CD4-positive, alpha-beta T cell (primary cell): ENCODE measurements at regions not wholly inside any gene's neighbourhood (a gene's known extent, or its start where the extent isn't known, plus 50 kb on each side); places are given as distances from the start of the nearest gene placed in this dataset.

Experiments used
- ATAC-seq: fragments of 200-7000 bp; cut with Tn5 transposase; one replicate; pipeline ENCODE4 v1.10.0; 2022; ENCODE audit warnings: mild to moderate bottlenecking; ENCODE audit not compliant: poor library complexity
- CTCF ChIA-PET: fragments of 350-600 bp; sonication (Branson Sonifier 250); formaldehyde crosslinking; loops from one replicate; lab custom pipeline; 2021; ENCODE audit warnings: antibody characterized with exemption, inconsistent platforms; lab: Charles Lee
- POLR2A ChIA-PET: fragments of 350-600 bp; sonication (Branson Sonifier 250); formaldehyde crosslinking; loops from one replicate; lab custom pipeline; 2021; ENCODE audit warnings: antibody characterized with exemption, inconsistent platforms; lab: Charles Lee
- DNase-seq, 14 experiments: peaks; one replicate each; pipeline ENCODE4 v3.0.0-alpha.2; 2013 to 2020; ENCODE audit warnings: mixed read lengths in 2 of 14
- H3K27ac ChIP-seq, 2 donors: one replicate each; pipeline versions ENCODE4 v1.5.1 to v1.7.0; 2013; ENCODE audit warnings: low read length in 2 of 2, low read depth in 1 of 2, mild to moderate bottlenecking in 1 of 2
- H3K27me3 ChIP-seq, 2 experiments: 1 replicate in 1 of 2; 2 replicates in 1 of 2; pipeline versions ENCODE4 v1.6.1 to v1.7.0; 2013; ENCODE audit warnings: low read length in 2 of 2, control low read depth in 1 of 2, mild to moderate bottlenecking in 1 of 2, moderate library complexity in 1 of 2; ENCODE audit not compliant: insufficient read depth in 2 of 2, control insufficient read depth in 1 of 2
- H3K36me3 ChIP-seq: one replicate; pipeline ENCODE4 v1.6.1; 2013; ENCODE audit warnings: low read length, control low read depth; ENCODE audit not compliant: insufficient read depth
- H3K4me1 ChIP-seq: one replicate; pipeline ENCODE4 v1.6.1; 2013; ENCODE audit warnings: low read length, control low read depth; ENCODE audit not compliant: insufficient read depth
- H3K4me3 ChIP-seq: one replicate; pipeline ENCODE4 v1.5.1; 2013; ENCODE audit warnings: mild to moderate bottlenecking, low read length, moderate library complexity
- H3K9me3 ChIP-seq, 2 experiments: 1 replicate in 1 of 2; 2 replicates in 1 of 2; pipeline versions ENCODE4 v1.6.1 to v1.7.0; 2013; ENCODE audit warnings: low read length in 2 of 2, mild to moderate bottlenecking in 2 of 2, control low read depth in 1 of 2, moderate library complexity in 1 of 2; ENCODE audit not compliant: control insufficient read depth in 1 of 2, insufficient read depth in 1 of 2
- H3K27ac Mint-ChIP-seq: one replicate; pipeline ENCODE4 v1.8.0; 2020; ENCODE audit warnings: mixed read lengths
- H3K27me3 Mint-ChIP-seq: one replicate; pipeline ENCODE4 v1.8.0; 2021; ENCODE audit warnings: mixed read lengths
- H3K36me3 Mint-ChIP-seq: one replicate; pipeline ENCODE4 v1.8.0; 2021; ENCODE audit warnings: low read depth, mixed read lengths
- H3K4me1 Mint-ChIP-seq: one replicate; pipeline ENCODE4 v1.8.0; 2021; ENCODE audit warnings: low read depth, mixed read lengths
- H3K4me3 Mint-ChIP-seq: one replicate; pipeline ENCODE4 v1.8.0; 2020; ENCODE audit warnings: mild to moderate bottlenecking, mixed read lengths
- H3K9me3 Mint-ChIP-seq: one replicate; pipeline ENCODE4 v1.8.0; 2020; ENCODE audit warnings: mixed read lengths
- CTCF ChIP-seq: fragments of 200-600 bp; IDR thresholded peaks from one replicate; pipeline ENCODE4 v1.8.0; 2022; ENCODE audit warnings: antibody characterized with exemption, mild to moderate bottlenecking
- intact Hi-C, 2 experiments: fragments of 100-400 bp; cut with DNase I in 1 of 2; cut with micrococcal nuclease in 1 of 2; formaldehyde crosslinking; loops; one replicate each; pipeline versions ENCODE4 v1.15.1 to v1.9.0; 2023 to 2025; cut with DNase I, micrococcal nuclease

GRCh38 chr15:61621865-61622264 is 392.8 kb upstream of the RORA start:
- CTCF ChIA-PET: no interaction called here
- H3K4me1 Mint-ChIP-seq: no peaks in the 10 kb centered on the region

GRCh38 chr15:61621146-61621545 is 392.0 kb upstream of the RORA start:
- intact Hi-C loops: loop anchor here in 1 of 2 experiments (5.0 kb wide), 1 partner anchor 1114 kb away; no protein-coding TSS in a partner anchor
- ChIA-PET CTCF (no interaction called here), POLR2A (no interaction called here)
- H3K27me3 ChIP-seq: no peaks in the 10 kb centered on the region
- H3K36me3 ChIP-seq: no peaks in the 10 kb centered on the region
- H3K4me1 ChIP-seq: no peaks in the 10 kb centered on the region
- ATAC-seq (no peak), DNase-seq (peak in 1 of 14 experiments; percentile 5)
- peaks cover 6% of the 10 kb centered on the region for H3K9me3 Mint-ChIP-seq
- no peaks in the 10 kb centered on the region for H3K36me3 Mint-ChIP-seq
- H3K4me1 Mint-ChIP-seq: no peaks in the 10 kb centered on the region
- no peak overlapping the region for H3K27ac Mint-ChIP-seq
- no peak overlapping the region for H3K4me3 ChIP-seq
- H3K4me3 Mint-ChIP-seq: no peak overlapping the region
- TF ChIP-seq CTCF: no peak
- no peaks in the 10 kb centered on the region for H3K9me3 ChIP-seq
- H3K27me3 Mint-ChIP-seq: peaks cover 11% of the 10 kb centered on the region
- H3K27ac ChIP-seq: no peak overlapping the region

More at GRCh38 chr15:61621865-61622264, 392.8 kb upstream of the RORA start:
- Mint-ChIP-seq H3K27ac (no peak overlapping the region), H3K9me3 (peaks cover 3% of the 10 kb centered on the region), H3K4me3 (no peak overlapping the region), H3K27me3 (peaks cover 17% of the 10 kb centered on the region), H3K36me3 (no peaks in the 10 kb centered on the region)
- Histone ChIP-seq H3K9me3 (no peaks in the 10 kb centered on the region), H3K4me3 (no peak overlapping the region), H3K36me3 (no peaks in the 10 kb centered on the region), H3K4me1 (no peaks in the 10 kb centered on the region), H3K27ac (no peak overlapping the region), H3K27me3 (no peaks in the 10 kb centered on the region)
- ATAC-seq (no peak), DNase-seq (no peak)
- intact Hi-C loops: loop anchor here in 1 of 2 experiments (5.0 kb wide), 1 partner anchor 1115 kb away; no protein-coding TSS in a partner anchor
- no peak for TF ChIP-seq CTCF
- POLR2A ChIA-PET: no interaction called here

- Mint-ChIP-seq H3K4me3 (no peak overlapping the region), H3K36me3 (no peaks in the 10 kb centered on the region), H3K4me1 (no peaks in the 10 kb centered on the region), H3K27me3 (peaks cover 17% of the 10 kb centered on the region), H3K9me3 (peaks cover 9% of the 10 kb centered on the region), H3K27ac (no peak overlapping the region)
- Histone ChIP-seq H3K36me3 (no peaks in the 10 kb centered on the region), H3K4me1 (no peaks in the 10 kb centered on the region), H3K27ac (no peak overlapping the region), H3K9me3 (peaks cover 0 to 3% of the 10 kb centered on the region in 2 experiments), H3K27me3 (no peaks in the 10 kb centered on the region), H3K4me3 (no peak overlapping the region)
- no peak for ATAC-seq
- intact Hi-C loops: loop anchor here in 1 of 2 experiments (5.0 kb wide), 1 partner anchor 1113 kb away; no protein-coding TSS in a partner anchor
- DNase-seq: no peak
- CTCF ChIA-PET: no interaction called here
- no peak for TF ChIP-seq CTCF
- POLR2A ChIA-PET: no interaction called here
Measured at GRCh38 chr15:61620151-61620550, 391.0 kb upstream of the RORA start.
